Peyer's patch (tissue), 4 donors: ENCODE measurements at regions not wholly inside any gene's neighbourhood (a gene's known extent, or its start where the extent isn't known, plus 50 kb on each side); places are given as distances from the start of the nearest gene placed in this dataset.

ENCODE experiments used
- DNase-seq, 3 donors: peaks; one replicate each; pipeline ENCODE4 v3.0.0-alpha.2; 2017 to 2019
- H3K27ac ChIP-seq, 4 donors: fragments of 200-600 bp; sonication (generic); one replicate each; pipeline ENCODE4 v1.5.1; 2016 to 2019
- H3K27me3 ChIP-seq, 2 donors: fragments of 200-600 bp; sonication (generic); one replicate each; pipeline ENCODE4 v1.5.1; 2019
- H3K36me3 ChIP-seq, 3 donors: fragments of 200-600 bp; sonication (generic); one replicate each; pipeline ENCODE4 v1.5.1; 2016 to 2019
- H3K4me1 ChIP-seq, 4 donors: fragments of 200-600 bp; sonication (generic); one replicate each; pipeline ENCODE4 v1.5.1; 2016 to 2019
- H3K4me3 ChIP-seq, 4 donors: fragments of 200-600 bp; sonication (generic); 1 replicate in 3 of 4; 2 replicates in 1 of 4; pipeline ENCODE4 v1.5.1; 2016 to 2019; ENCODE audit warnings: mild to moderate bottlenecking in 1 of 4
- H3K9me3 ChIP-seq, 4 donors: fragments of 200-600 bp; sonication (generic); one replicate each; pipeline ENCODE4 v1.5.1; 2016 to 2019; ENCODE audit warnings: mild to moderate bottlenecking in 1 of 4
- CTCF ChIP-seq, 6 experiments: fragments of 450-650 bp in 4 of 6; fragments of 200-600 bp in 2 of 6; sonication (generic) in 1 of 6; IDR thresholded peaks; one replicate each; pipeline ENCODE4 v1.5.1; 2017 to 2019; ENCODE audit warnings: antibody characterized with exemption in 6 of 6, mild to moderate bottlenecking in 3 of 6, moderate library complexity in 1 of 6
- POLR2A ChIP-seq, 2 donors: fragments of 450-650 bp; IDR thresholded peaks; one replicate each; pipeline ENCODE4 v1.5.1; 2017; ENCODE audit warnings: antibody characterized with exemption in 2 of 2, mild to moderate bottlenecking in 2 of 2, moderate library complexity in 2 of 2

- Histone ChIP-seq H3K36me3 (no peaks in the 10 kb centered on the region), H3K4me1 (peaks cover 0 to 13% (median 2%) of the 10 kb centered on the region in 4 donors), H3K27ac (no peak overlapping the region), H3K4me3 (no peak overlapping the region), H3K9me3 (no peaks in the 10 kb centered on the region), H3K27me3 (no peaks in the 10 kb centered on the region)
- TF ChIP-seq POLR2A (IDR thresholded peaks at IDR 0.05) (no peak), CTCF (IDR thresholded peaks at IDR 0.05) (no peak)
- DNase-seq, result no peak
Observed at GRCh38 chr5:34597034-34598027, 58.8 kb upstream of the RAI14 start.

DNA sequence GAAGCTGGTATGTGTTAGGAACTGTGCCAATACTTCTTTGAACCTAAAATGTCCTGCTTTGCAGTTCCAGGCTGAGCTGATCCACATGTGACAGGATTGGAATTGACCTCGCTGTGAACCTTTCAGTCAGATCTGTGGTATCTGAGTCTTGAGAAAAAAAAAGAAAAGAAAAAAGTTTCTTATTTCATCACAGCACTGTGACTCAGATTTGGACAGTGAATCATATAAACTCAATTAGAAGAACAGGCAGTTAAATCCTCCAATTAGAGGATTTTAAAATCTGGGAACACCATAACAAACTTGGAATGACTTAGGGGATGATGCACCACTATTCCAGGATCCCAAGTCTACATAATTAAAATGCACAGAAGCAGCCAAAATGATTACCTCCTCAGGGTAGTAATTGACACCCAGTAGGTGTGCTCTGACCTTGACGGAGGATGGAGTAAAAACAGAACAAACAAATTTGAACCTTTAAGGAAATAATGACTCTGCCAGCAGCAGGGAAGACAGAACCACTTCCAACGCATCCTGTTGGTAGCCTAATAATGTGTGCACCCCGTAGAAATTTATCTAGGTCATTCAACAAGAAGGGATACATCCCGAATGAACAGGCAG is 57.8 kb upstream of the RAI14 start:
- DNase-seq, result no peak
- Histone ChIP-seq H3K36me3 (no peaks in the 10 kb centered on the region), H3K9me3 (no peaks in the 10 kb centered on the region), H3K4me1 (peaks cover 0 to 13% (median 2%) of the 10 kb centered on the region in 4 donors), H3K27me3 (no peaks in the 10 kb centered on the region), H3K4me3 (no peak overlapping the region), H3K27ac (peak overlapping the region in 2 of 4 donors; percentile 70 to 89)
- TF ChIP-seq POLR2A (IDR thresholded peaks at IDR 0.05) (no peak), CTCF (IDR thresholded peaks at IDR 0.05) (no peak)

DNA sequence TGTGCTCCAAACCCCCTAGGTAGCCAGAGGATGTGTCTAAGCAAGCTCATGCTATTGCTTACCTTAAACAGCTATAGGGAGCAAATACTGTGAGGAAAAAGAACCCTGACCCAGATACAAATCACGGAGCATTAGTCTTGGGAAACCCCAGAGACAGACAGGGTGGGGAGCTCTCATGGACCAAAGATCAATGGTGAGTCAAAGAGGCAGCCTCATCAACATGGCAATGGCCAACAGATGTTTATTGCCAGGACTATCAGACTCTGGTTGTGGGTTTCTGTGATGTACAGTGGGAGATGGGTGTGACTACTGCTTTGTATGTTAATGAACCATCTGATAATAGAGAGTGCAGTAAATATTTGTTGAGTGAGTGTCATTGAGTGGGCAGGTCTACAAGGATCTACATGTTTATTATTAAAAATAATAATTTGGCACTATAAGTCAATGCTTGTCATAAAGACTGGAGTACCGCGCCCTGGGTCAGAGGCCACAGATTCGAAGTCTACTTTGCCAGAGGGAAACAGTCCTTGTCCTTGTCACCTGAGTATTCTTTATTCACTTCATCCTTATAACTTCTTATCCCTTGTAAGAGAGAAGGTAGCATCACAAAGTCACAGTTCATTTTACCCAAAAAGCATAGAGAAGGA is 56.5 kb upstream of the RAI14 start:
- no peak for TF ChIP-seq POLR2A (IDR thresholded peaks at IDR 0.05)
- no peak for TF ChIP-seq CTCF (IDR thresholded peaks at IDR 0.05)
- no peak overlapping the region for H3K4me3 ChIP-seq
- peaks cover 0 to 13% (median 2%) of the 10 kb centered on the region in 4 donors for H3K4me1 ChIP-seq
- peak overlapping the region in 3 of 4 donors; percentile 32 to 89 (median 70) for H3K27ac ChIP-seq
- no peaks in the 10 kb centered on the region for H3K36me3 ChIP-seq
- peak in 2 of 3 donors; percentile 75 to 83 for DNase-seq
- H3K9me3 ChIP-seq, result no peaks in the 10 kb centered on the region
- H3K27me3 ChIP-seq, result no peaks in the 10 kb centered on the region

GRCh38 chr5:34600118-34600493 is 56.0 kb upstream of the RAI14 start:
- no peaks in the 10 kb centered on the region for H3K9me3 ChIP-seq
- peaks cover 0 to 13% (median 2%) of the 10 kb centered on the region in 4 donors for H3K4me1 ChIP-seq
- no peaks in the 10 kb centered on the region for H3K27me3 ChIP-seq
- H3K36me3 ChIP-seq, result no peaks in the 10 kb centered on the region
- TF ChIP-seq CTCF (IDR thresholded peaks at IDR 0.05) (no peak), POLR2A (IDR thresholded peaks at IDR 0.05) (no peak)
- DNase-seq, result no peak
- H3K27ac ChIP-seq, result peak overlapping the region in 1 of 4 donors; percentile 69
- no peak overlapping the region for H3K4me3 ChIP-seq

DNA sequence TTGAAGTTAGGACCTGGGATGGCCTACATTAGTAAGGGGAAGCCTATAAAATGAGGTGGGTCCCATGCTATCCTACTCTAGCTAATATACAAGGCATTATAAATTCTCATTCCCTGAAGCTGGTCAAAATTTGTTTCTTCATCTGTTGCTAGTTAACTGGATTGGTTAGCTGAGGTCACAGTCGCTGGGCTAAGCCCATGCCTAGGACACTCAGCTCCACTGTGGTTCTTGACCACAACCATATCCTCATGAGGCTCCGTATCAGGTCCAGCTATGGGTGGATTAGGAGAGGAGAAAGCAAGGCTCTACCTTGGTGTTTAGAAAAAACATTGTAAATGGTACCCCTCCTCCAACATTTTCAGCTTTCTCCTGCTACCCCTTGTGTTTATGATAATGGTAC is 52.8 kb upstream of the RAI14 start:
- H3K4me1 ChIP-seq, result peaks cover 0 to 10% (median 4%) of the 10 kb centered on the region in 4 donors
- TF ChIP-seq POLR2A (IDR thresholded peaks at IDR 0.05) (no peak), CTCF (IDR thresholded peaks at IDR 0.05) (no peak)
- H3K4me3 ChIP-seq, result no peak overlapping the region
- no peaks in the 10 kb centered on the region for H3K9me3 ChIP-seq
- H3K27ac ChIP-seq, result no peak overlapping the region
- H3K27me3 ChIP-seq, result no peaks in the 10 kb centered on the region
- no peaks in the 10 kb centered on the region for H3K36me3 ChIP-seq
- no peak for DNase-seq
